HFFc6 (cell line): ENCODE measurements at regions not wholly inside any gene's neighbourhood (a gene's known extent, or its start where the extent isn't known, plus 50 kb on each side); places are given as distances from the start of the nearest gene placed in this dataset.

Experiments used
- DNase-seq: peaks from one replicate; pipeline ENCODE4 v3.0.0-alpha.2; 2018
- H3K27ac Mint-ChIP-seq: 2 replicates; pipeline ENCODE4 v1.8.0; 2020; ENCODE audit warnings: mild to moderate bottlenecking, mixed read lengths
- H3K27me3 Mint-ChIP-seq: 2 replicates; pipeline ENCODE4 v1.8.0; 2021; ENCODE audit warnings: mild to moderate bottlenecking, moderate library complexity, mixed read lengths; ENCODE audit not compliant: insufficient read depth
- H3K36me3 Mint-ChIP-seq: 2 replicates; pipeline ENCODE4 v1.8.0; 2021; ENCODE audit warnings: low read depth, mixed read lengths
- H3K4me1 Mint-ChIP-seq: 2 replicates; pipeline ENCODE4 v1.8.0; 2020; ENCODE audit warnings: low read depth, mixed read lengths
- H3K4me3 Mint-ChIP-seq: 2 replicates; pipeline ENCODE4 v1.8.0; 2020; ENCODE audit warnings: mild to moderate bottlenecking, moderate library complexity, mixed read lengths
- H3K9me3 Mint-ChIP-seq: 2 replicates; pipeline ENCODE4 v1.8.0; 2020; ENCODE audit warnings: mild to moderate bottlenecking, mixed read lengths
- CTCF ChIP-seq: fragments of 200-600 bp; sonication (generic); IDR thresholded peaks from 2 replicates; pipeline ENCODE4 v1.5.0; 2021; ENCODE audit warnings: antibody characterized with exemption, mild to moderate bottlenecking

- H3K36me3 Mint-ChIP-seq = peaks cover 30% of the 10 kb centered on the region
- no peak for TF ChIP-seq CTCF
Measured at GRCh38 chr15:39114690-39115378, 466.0 kb upstream of the THBS1 start.

GRCh38 chr15:39115379-39116057 lies 465.4 kb upstream of the THBS1 start:
- Mint-ChIP-seq H3K4me1 (peaks cover 92% of the 10 kb centered on the region), H3K27me3 (no peaks in the 10 kb centered on the region), H3K4me3 (no peak overlapping the region; the same call in 1 of the 2 replicates), H3K9me3 (peaks cover 19% of the 10 kb centered on the region), H3K36me3 (peaks cover 31% of the 10 kb centered on the region), H3K27ac (peak overlapping the region; percentile 59; the same call in 1 of the 2 replicates)
- DNase-seq = peak; percentile 83
- TF ChIP-seq CTCF = peak; percentile 39; the same call in 1 of the 2 replicates

More at GRCh38 chr15:39114690-39115378, 466.0 kb upstream of the THBS1 start:
- no peak for DNase-seq
- H3K27ac Mint-ChIP-seq = peak overlapping the region; percentile 59; the same call in 1 of the 2 replicates
- peaks cover 92% of the 10 kb centered on the region for H3K4me1 Mint-ChIP-seq
- H3K9me3 Mint-ChIP-seq = peaks cover 19% of the 10 kb centered on the region
- H3K27me3 Mint-ChIP-seq = no peaks in the 10 kb centered on the region
- H3K4me3 Mint-ChIP-seq = no peak overlapping the region

- peaks cover 49% of the 10 kb centered on the region for H3K36me3 Mint-ChIP-seq
- peaks cover 19% of the 10 kb centered on the region for H3K9me3 Mint-ChIP-seq
- DNase-seq = peak; percentile 95
- TF ChIP-seq CTCF = no peak
- H3K4me1 Mint-ChIP-seq = peaks cover 87% of the 10 kb centered on the region
- no peaks in the 10 kb centered on the region for H3K27me3 Mint-ChIP-seq
- H3K4me3 Mint-ChIP-seq = peak overlapping the region; percentile 80
- H3K27ac Mint-ChIP-seq = peak overlapping the region; percentile 85
Measured at GRCh38 chr15:39118510-39118909, 462.4 kb upstream of the THBS1 start.

DNA sequence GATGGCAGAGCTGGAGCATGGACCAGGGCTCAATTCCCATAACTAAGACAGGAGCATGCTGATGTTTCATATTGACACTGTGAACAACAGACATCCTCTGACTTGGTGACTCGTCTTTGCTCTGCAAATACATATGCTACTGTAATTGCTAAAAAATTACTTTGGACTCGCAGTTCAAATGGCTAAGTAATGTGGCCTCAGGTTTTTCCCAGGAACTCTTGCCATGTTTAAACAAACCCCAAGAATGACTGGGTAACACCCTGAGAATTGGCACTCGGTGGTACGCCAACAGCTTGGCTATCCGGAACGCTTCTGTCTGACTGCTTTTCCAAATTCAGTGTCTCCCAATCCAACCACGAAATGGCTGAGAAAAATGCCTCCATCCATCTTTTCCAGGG lies 456.7 kb upstream of the THBS1 start:
- H3K27me3 Mint-ChIP-seq = no peaks in the 10 kb centered on the region
- peaks cover 82% of the 10 kb centered on the region for H3K4me1 Mint-ChIP-seq
- peaks cover 30% of the 10 kb centered on the region for H3K36me3 Mint-ChIP-seq
- DNase-seq = no peak
- peak overlapping the region; percentile 92 for H3K27ac Mint-ChIP-seq
- no peak overlapping the region; the same call in 1 of the 2 replicates for H3K4me3 Mint-ChIP-seq
- TF ChIP-seq CTCF = no peak
- no peaks in the 10 kb centered on the region for H3K9me3 Mint-ChIP-seq

GRCh38 chr15:39124553-39125171 lies 456.2 kb upstream of the THBS1 start:
- TF ChIP-seq CTCF = no peak
- no peaks in the 10 kb centered on the region for H3K27me3 Mint-ChIP-seq
- peak overlapping the region; percentile 38; the same call in 1 of the 2 replicates for H3K4me3 Mint-ChIP-seq
- H3K36me3 Mint-ChIP-seq = peaks cover 30% of the 10 kb centered on the region
- H3K9me3 Mint-ChIP-seq = no peaks in the 10 kb centered on the region
- no peak for DNase-seq
- peaks cover 82% of the 10 kb centered on the region for H3K4me1 Mint-ChIP-seq
- peak overlapping the region; percentile 92 for H3K27ac Mint-ChIP-seq
